ENCODE measurements at regions not wholly inside any gene's neighbourhood (a gene's known extent, or its start where the extent isn't known, plus 50 kb on each side); places are given as distances from the start of the nearest gene placed in this dataset.

- no peak for TF ChIP-seq CTCF (IDR thresholded peaks at IDR 0.05)
- no peak for TF ChIP-seq POLR2A (IDR thresholded peaks at IDR 0.05)
Observed at GRCh38 chr4:19793831-19794230, 457.9 kb upstream of the SLIT2 start.

Measured in testis (tissue), 2 donors.